ENCODE measurements at regions not wholly inside any gene's neighbourhood (a gene's known extent, or its start where the extent isn't known, plus 50 kb on each side); places are given as distances from the start of the nearest gene placed in this dataset.

DNA sequence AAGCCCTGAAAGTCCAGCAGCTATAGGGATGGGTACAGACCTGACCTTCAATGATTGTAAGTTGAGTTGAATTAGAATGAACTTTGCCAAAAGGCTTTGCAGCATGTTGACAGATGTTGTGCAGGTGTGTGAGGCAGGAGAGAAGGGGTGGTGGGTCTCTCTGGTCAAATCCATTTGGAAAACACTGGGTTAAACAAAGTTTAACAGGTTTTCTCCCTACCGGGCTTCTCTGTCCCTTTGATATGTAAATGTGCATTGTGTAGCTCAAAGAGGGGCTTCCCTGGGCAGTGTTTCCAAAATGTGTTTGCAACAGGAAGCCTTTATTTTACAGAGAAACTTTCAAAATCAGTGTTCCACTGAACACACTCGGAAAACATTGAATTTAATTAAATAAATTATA, 72.1 kb upstream of the BRINP1 start:
- TF ChIP-seq, protein P1, sequence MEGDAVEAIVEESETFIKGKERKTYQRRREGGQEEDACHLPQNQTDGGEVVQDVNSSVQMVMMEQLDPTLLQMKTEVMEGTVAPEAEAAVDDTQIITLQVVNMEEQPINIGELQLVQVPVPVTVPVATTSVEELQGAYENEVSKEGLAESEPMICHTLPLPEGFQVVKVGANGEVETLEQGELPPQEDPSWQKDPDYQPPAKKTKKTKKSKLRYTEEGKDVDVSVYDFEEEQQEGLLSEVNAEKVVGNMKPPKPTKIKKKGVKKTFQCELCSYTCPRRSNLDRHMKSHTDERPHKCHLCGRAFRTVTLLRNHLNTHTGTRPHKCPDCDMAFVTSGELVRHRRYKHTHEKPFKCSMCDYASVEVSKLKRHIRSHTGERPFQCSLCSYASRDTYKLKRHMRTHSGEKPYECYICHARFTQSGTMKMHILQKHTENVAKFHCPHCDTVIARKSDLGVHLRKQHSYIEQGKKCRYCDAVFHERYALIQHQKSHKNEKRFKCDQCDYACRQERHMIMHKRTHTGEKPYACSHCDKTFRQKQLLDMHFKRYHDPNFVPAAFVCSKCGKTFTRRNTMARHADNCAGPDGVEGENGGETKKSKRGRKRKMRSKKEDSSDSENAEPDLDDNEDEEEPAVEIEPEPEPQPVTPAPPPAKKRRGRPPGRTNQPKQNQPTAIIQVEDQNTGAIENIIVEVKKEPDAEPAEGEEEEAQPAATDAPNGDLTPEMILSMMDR (IDR thresholded peaks at IDR 0.05), result no peak
- no peak for TF ChIP-seq POLR2A (IDR thresholded peaks at IDR 0.05)
- no peak for TF ChIP-seq EP300 (IDR thresholded peaks at IDR 0.05; ENCODE audit: low read depth)
